22Rv1 (cell line): ENCODE measurements at regions not wholly inside any gene's neighbourhood (a gene's known extent, or its start where the extent isn't known, plus 50 kb on each side); places are given as distances from the start of the nearest gene placed in this dataset.
"Not testable (repeated sequence)": the region's sequence is repeated elsewhere in the genome, so short reads cannot be mapped to it uniquely, and the experiment has no call there.

Source experiments
- H3K27ac ChIP-seq: fragments of 450-650 bp; 2 replicates; pipeline ENCODE4 v1.5.1; 2017
- ZFX ChIP-seq: fragments of 450-650 bp; IDR thresholded peaks from 2 replicates; pipeline ENCODE4 v1.6.1; 2017; ENCODE audit warnings: antibody characterized with exemption, borderline replicate concordance
- TF ChIP-seq, protein P1 (sequence below): fragments of 450-650 bp; IDR thresholded peaks from 2 replicates; pipeline ENCODE4 v1.5.1; 2017; ENCODE audit warnings: mild to moderate bottlenecking

DNA sequence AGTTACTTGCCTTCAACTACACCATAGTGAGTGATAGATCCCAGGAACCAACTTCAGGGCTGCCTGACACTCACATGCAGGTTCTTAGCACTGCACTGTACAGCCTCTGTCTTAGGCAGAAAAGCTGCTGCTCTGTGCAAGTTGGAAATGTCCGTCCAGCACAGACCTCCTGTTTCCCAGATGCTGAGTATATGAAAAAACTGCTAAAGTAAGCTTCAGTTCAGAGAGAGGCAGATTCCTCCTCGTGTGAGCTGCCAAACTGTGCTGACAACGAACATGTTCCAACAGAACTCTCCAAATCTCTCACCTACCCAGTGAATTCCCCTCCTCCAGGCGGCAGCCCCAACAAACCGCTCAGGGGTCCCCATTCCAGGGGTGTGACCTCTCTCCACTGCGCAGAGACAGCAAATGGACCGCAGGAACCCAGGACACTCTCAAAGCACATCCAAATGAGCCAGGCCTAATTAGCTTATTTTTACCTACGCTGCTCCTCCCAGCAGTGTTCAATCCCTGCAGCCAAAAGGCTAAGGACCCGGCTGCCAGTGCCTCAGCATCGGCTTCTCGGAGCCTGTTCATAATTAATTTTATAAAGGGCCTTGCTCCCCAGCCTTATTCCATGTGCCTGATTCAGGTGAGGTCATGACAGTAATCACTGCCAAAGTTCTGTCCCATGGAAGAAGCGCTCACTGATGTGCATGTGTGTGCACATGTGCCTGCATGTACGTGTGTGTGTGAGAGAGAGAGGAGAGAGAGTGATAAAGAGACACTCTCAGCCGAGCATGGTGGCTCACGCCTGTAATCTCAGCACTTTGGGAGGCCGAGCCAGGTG is 159.5 kb upstream of the AUTS2 start:
- no peak for TF ChIP-seq ZFX
- TF ChIP-seq, protein P1, sequence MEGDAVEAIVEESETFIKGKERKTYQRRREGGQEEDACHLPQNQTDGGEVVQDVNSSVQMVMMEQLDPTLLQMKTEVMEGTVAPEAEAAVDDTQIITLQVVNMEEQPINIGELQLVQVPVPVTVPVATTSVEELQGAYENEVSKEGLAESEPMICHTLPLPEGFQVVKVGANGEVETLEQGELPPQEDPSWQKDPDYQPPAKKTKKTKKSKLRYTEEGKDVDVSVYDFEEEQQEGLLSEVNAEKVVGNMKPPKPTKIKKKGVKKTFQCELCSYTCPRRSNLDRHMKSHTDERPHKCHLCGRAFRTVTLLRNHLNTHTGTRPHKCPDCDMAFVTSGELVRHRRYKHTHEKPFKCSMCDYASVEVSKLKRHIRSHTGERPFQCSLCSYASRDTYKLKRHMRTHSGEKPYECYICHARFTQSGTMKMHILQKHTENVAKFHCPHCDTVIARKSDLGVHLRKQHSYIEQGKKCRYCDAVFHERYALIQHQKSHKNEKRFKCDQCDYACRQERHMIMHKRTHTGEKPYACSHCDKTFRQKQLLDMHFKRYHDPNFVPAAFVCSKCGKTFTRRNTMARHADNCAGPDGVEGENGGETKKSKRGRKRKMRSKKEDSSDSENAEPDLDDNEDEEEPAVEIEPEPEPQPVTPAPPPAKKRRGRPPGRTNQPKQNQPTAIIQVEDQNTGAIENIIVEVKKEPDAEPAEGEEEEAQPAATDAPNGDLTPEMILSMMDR = no peak
- H3K27ac ChIP-seq = no peak overlapping the region

DNA sequence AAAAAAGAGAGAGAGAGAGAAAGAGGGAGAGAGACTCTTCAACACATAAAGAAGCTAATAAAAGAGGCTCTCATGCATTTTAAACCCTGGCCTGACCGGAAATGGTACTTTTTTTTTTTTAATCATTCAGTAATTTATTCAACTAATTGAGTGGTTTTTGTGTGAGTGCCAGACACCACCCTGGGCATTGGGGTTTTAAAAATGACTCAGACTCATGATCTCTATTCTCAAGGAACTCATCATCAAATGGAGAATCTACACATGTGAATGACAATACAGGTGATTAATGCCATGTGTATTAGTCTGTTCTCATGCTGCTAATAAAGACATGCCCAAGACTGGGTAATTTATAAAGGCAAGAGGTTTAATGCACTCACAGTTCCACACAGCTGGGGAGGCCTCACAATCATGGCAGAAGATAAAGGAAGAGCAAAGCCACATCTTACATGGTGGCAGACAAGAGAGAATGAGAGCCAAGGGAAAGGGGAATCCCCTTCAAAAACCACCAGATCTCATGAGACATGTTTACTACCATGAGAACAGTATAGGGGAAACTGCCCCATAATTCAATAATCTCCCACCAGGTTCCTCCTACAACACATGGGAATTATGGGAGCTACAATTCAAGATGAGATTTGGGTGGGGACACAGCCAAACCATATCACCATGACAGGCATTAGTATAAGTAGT is 158.5 kb upstream of the AUTS2 start:
- H3K27ac ChIP-seq = no peak overlapping the region
- TF ChIP-seq ZFX = no peak
- TF ChIP-seq, protein P1 = no peak

DNA sequence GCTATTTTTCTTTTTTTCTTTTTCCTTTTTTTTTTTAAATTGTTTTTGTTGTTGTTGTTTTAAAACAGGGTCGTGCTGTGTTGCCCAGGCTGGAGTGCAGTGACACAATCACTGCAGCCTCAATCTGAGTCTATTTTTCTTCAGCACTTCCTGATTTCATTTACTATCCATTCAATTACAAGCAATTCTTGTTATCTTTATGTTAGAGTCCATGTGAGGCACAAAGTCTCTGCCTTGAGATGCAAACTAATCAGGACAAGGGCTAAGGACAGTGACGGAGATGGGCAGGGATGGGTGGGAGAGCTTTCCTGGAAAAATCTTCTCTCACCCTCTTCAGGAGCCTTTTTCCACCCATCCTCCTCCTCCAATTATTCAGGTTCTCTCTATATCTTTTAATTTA is 157.3 kb upstream of the AUTS2 start:
- H3K27ac ChIP-seq = no peak overlapping the region
- no peak for TF ChIP-seq ZFX
- TF ChIP-seq, protein P1 = no peak

- no peak for TF ChIP-seq ZFX
- TF ChIP-seq, protein P1 = no peak
- no peak overlapping the region for H3K27ac ChIP-seq
Measured at GRCh38 chr7:69443136-69443535, 155.1 kb upstream of the AUTS2 start.

- no peak overlapping the region for H3K27ac ChIP-seq
- no peak for TF ChIP-seq ZFX
- TF ChIP-seq, protein P1 = no peak
Measured at GRCh38 chr7:69445541-69445940, 152.7 kb upstream of the AUTS2 start.

- H3K27ac ChIP-seq = not testable (repeated sequence)
Measured at GRCh38 chr7:69446213-69446612, 152.1 kb upstream of the AUTS2 start.

DNA sequence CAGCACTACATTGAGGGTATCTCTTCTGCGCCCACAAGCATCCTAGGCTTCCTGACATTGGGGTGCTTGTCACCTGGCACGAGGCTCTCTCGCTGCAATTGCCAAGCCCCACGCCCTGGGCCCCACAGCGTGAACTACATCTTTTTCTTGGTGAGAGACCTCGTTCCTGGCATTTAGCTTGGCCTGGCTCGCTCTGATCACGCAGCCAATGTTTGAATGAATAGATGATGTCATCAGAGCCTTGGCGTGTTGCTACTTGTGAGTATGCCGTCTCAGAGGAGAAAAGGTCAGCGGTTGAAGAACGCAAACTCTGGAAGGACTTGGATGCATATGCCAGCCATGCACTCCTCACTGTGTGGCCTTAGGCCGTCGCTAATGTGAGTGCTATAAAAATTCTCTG is 150.2 kb upstream of the AUTS2 start:
- no peak for TF ChIP-seq ZFX
- TF ChIP-seq, protein P1 = no peak

More for the DNA sequence above, 150.2 kb upstream of the AUTS2 start:
- H3K27ac ChIP-seq = no peak overlapping the region
